ENCODE measurements at regions not wholly inside any gene's neighbourhood (a gene's known extent, or its start where the extent isn't known, plus 50 kb on each side); places are given as distances from the start of the nearest gene placed in this dataset.

DNA sequence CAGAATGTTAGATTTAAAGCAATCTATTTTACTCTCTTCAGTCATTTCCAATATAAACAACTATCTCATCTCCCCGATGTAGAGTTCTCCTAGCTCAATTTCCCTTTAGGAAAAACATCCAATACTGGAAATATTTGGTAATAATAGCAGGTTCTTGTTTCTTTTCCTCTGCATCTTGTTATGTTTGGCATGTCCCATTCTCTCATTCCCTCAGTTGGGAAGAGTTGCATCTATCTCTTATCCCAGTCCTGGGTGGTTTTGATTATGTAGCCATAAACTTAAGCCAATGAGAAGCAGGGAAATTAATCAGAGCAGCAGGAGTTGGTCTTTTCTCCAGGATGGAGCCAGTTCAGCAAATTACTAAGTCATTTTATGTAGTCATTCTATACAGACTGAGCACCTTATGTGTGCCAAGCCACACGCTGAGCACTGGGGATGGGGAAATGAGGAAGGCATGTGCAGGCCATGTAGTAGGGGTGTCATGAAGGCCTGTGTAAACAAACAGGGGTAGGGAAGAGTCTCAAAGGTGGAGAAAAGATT is 418.2 kb upstream of the NFIA start (continued):
- TF ChIP-seq, protein P1, sequence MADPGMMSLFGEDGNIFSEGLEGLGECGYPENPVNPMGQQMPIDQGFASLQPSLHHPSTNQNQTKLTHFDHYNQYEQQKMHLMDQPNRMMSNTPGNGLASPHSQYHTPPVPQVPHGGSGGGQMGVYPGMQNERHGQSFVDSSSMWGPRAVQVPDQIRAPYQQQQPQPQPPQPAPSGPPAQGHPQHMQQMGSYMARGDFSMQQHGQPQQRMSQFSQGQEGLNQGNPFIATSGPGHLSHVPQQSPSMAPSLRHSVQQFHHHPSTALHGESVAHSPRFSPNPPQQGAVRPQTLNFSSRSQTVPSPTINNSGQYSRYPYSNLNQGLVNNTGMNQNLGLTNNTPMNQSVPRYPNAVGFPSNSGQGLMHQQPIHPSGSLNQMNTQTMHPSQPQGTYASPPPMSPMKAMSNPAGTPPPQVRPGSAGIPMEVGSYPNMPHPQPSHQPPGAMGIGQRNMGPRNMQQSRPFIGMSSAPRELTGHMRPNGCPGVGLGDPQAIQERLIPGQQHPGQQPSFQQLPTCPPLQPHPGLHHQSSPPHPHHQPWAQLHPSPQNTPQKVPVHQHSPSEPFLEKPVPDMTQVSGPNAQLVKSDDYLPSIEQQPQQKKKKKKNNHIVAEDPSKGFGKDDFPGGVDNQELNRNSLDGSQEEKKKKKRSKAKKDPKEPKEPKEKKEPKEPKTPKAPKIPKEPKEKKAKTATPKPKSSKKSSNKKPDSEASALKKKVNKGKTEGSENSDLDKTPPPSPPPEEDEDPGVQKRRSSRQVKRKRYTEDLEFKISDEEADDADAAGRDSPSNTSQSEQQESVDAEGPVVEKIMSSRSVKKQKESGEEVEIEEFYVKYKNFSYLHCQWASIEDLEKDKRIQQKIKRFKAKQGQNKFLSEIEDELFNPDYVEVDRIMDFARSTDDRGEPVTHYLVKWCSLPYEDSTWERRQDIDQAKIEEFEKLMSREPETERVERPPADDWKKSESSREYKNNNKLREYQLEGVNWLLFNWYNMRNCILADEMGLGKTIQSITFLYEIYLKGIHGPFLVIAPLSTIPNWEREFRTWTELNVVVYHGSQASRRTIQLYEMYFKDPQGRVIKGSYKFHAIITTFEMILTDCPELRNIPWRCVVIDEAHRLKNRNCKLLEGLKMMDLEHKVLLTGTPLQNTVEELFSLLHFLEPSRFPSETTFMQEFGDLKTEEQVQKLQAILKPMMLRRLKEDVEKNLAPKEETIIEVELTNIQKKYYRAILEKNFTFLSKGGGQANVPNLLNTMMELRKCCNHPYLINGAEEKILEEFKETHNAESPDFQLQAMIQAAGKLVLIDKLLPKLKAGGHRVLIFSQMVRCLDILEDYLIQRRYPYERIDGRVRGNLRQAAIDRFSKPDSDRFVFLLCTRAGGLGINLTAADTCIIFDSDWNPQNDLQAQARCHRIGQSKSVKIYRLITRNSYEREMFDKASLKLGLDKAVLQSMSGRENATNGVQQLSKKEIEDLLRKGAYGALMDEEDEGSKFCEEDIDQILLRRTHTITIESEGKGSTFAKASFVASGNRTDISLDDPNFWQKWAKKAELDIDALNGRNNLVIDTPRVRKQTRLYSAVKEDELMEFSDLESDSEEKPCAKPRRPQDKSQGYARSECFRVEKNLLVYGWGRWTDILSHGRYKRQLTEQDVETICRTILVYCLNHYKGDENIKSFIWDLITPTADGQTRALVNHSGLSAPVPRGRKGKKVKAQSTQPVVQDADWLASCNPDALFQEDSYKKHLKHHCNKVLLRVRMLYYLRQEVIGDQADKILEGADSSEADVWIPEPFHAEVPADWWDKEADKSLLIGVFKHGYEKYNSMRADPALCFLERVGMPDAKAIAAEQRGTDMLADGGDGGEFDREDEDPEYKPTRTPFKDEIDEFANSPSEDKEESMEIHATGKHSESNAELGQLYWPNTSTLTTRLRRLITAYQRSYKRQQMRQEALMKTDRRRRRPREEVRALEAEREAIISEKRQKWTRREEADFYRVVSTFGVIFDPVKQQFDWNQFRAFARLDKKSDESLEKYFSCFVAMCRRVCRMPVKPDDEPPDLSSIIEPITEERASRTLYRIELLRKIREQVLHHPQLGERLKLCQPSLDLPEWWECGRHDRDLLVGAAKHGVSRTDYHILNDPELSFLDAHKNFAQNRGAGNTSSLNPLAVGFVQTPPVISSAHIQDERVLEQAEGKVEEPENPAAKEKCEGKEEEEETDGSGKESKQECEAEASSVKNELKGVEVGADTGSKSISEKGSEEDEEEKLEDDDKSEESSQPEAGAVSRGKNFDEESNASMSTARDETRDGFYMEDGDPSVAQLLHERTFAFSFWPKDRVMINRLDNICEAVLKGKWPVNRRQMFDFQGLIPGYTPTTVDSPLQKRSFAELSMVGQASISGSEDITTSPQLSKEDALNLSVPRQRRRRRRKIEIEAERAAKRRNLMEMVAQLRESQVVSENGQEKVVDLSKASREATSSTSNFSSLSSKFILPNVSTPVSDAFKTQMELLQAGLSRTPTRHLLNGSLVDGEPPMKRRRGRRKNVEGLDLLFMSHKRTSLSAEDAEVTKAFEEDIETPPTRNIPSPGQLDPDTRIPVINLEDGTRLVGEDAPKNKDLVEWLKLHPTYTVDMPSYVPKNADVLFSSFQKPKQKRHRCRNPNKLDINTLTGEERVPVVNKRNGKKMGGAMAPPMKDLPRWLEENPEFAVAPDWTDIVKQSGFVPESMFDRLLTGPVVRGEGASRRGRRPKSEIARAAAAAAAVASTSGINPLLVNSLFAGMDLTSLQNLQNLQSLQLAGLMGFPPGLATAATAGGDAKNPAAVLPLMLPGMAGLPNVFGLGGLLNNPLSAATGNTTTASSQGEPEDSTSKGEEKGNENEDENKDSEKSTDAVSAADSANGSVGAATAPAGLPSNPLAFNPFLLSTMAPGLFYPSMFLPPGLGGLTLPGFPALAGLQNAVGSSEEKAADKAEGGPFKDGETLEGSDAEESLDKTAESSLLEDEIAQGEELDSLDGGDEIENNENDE (IDR thresholded peaks at IDR 0.05; ENCODE audit: insufficient replicate concordance, low read length): no peak
- TF ChIP-seq BCL11A (IDR thresholded peaks at IDR 0.05; ENCODE audit: low read depth in 2 of 2, low read length in 2 of 2): no peak
- TF ChIP-seq CHD2 (IDR thresholded peaks at IDR 0.05; ENCODE audit: low read length): no peak
- no peak for TF ChIP-seq RBBP5 (IDR thresholded peaks at IDR 0.05; ENCODE audit: borderline replicate concordance, low read depth, low read length)
- TF ChIP-seq JUN (IDR thresholded peaks at IDR 0.05; ENCODE audit: low read depth, low read length): no peak
- TF ChIP-seq GTF2F1 (IDR thresholded peaks at IDR 0.05; ENCODE audit: borderline replicate concordance, low read depth, low read length): no peak
- TF ChIP-seq CEBPB (IDR thresholded peaks at IDR 0.05; ENCODE audit: low read depth, low read length): no peak
- no peak for TF ChIP-seq SIX5 (IDR thresholded peaks at IDR 0.05; ENCODE audit: low read depth, low read length)
- no peak for TF ChIP-seq GABPA (IDR thresholded peaks at IDR 0.05; ENCODE audit: borderline replicate concordance, insufficient read depth, low read length)
- TF ChIP-seq PHF8 (conservative IDR thresholded peaks at IDR 0.05; ENCODE audit: low read depth, low read length): no peak
- TF ChIP-seq TAF1 (IDR thresholded peaks at IDR 0.05; ENCODE audit: low read depth, low read length): no peak
- TF ChIP-seq, protein P2, sequence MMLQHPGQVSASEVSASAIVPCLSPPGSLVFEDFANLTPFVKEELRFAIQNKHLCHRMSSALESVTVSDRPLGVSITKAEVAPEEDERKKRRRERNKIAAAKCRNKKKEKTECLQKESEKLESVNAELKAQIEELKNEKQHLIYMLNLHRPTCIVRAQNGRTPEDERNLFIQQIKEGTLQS (IDR thresholded peaks at IDR 0.05; ENCODE audit: insufficient read depth, low read depth, low read length): no peak
